22Rv1 (cell line): ENCODE measurements at regions not wholly inside any gene's neighbourhood (a gene's known extent, or its start where the extent isn't known, plus 50 kb on each side); places are given as distances from the start of the nearest gene placed in this dataset.

Experiments
- H3K27ac ChIP-seq: fragments of 450-650 bp; 2 replicates; pipeline ENCODE4 v1.5.1; 2017
- CTCF ChIP-seq: fragments of 450-650 bp; IDR thresholded peaks from 2 replicates; pipeline ENCODE4 v1.5.1; 2017; ENCODE audit warnings: mild to moderate bottlenecking
- ZFX ChIP-seq: fragments of 450-650 bp; IDR thresholded peaks from 2 replicates; pipeline ENCODE4 v1.6.1; 2017; ENCODE audit warnings: antibody characterized with exemption, borderline replicate concordance

GRCh38 chr10:62503872-62504271, 129.7 kb downstream of the ZNF365 start:
- no peak overlapping the region for H3K27ac ChIP-seq
- no peak for TF ChIP-seq ZFX
- no peak for TF ChIP-seq CTCF

- no peak overlapping the region for H3K27ac ChIP-seq
- TF ChIP-seq CTCF = no peak
- TF ChIP-seq ZFX = no peak
Measured at GRCh38 chr10:62506371-62506770, 132.2 kb downstream of the ZNF365 start.

- TF ChIP-seq CTCF = no peak
- no peak for TF ChIP-seq ZFX
- no peak overlapping the region for H3K27ac ChIP-seq
Measured at GRCh38 chr10:62511238-62511637, 137.1 kb downstream of the ZNF365 start.

- TF ChIP-seq ZFX = no peak
- no peak for TF ChIP-seq CTCF
- H3K27ac ChIP-seq = no peak overlapping the region
Measured at GRCh38 chr10:62511656-62512055, 137.5 kb downstream of the ZNF365 start.

GRCh38 chr10:62512732-62513475, 138.7 kb downstream of the ZNF365 start:
- no peak overlapping the region for H3K27ac ChIP-seq
- TF ChIP-seq CTCF (no peak), ZFX (no peak)

GRCh38 chr10:62514079-62514693, 140.0 kb downstream of the ZNF365 start:
- no peak for TF ChIP-seq ZFX
- no peak for TF ChIP-seq CTCF
- H3K27ac ChIP-seq = no peak overlapping the region

- no peak overlapping the region for H3K27ac ChIP-seq
- TF ChIP-seq CTCF = no peak
- TF ChIP-seq ZFX = no peak
Measured at GRCh38 chr10:62517252-62517651, 143.1 kb downstream of the ZNF365 start.
